Brain pericyte (primary cell): ENCODE measurements at regions not wholly inside any gene's neighbourhood (a gene's known extent, or its start where the extent isn't known, plus 50 kb on each side); places are given as distances from the start of the nearest gene placed in this dataset.

Experiments used
- DNase-seq: peaks from one replicate; pipeline ENCODE4 v3.0.0-alpha.2; 2012; ENCODE audit warnings: low read depth, low spot score

DNA sequence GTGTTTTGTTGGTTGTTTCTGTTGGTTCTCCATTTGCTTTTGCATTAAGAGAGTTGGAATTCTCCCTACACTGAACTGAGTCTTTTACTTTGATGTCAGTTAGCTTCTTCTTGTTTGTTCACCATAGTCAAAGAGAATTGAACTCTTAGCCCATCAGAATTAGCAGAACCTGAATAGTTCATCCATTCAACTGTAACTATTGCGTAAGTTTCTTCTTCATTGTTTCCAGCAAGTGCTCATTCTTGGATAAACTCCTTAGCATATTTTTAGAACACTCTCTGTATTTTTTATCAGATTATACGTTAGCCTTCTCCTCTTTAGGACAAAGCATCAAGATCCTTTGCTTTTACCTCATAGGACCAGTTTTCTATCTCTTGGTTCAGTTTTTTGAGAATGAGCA is 128.4 kb upstream of the RAB11FIP2 start:
- no peak for DNase-seq

DNA sequence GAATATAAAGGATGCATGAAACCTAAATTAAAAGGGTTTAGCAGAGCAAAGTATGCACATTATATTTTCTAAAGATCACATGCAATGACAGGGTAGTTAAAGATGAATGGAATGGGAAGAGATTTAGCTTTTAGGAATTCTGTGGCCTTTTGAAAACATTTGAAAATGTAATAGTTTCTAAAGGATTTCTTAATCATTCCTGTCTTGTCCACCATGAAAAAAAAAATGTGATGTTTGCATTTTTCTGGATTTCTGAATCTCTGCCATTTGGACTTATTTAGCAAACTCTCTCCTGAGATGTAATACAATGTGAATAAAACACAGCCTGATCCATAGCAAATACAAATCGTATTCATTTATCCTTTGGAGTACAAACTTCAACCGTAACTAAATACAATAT is 126.6 kb upstream of the RAB11FIP2 start:
- no peak for DNase-seq

DNA sequence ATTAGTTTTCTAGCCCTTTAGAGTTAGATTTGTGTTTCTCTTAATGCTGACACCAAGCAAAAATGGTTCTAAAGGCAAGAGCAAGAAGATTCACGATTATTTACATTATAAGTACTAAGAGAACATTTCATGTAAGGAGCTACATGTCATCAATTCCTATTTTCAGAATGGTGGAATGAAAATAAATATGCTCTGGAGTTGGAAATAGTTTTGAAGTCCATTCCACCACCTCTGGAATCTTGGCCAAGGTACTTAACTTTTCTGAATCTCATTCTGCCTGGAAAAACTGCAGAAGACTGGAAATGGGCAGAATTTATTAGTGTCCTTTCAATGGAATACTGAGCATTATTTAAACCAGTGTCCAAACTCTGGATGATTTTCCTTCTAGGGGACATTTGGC is 125.1 kb upstream of the RAB11FIP2 start:
- DNase-seq: no peak

DNA sequence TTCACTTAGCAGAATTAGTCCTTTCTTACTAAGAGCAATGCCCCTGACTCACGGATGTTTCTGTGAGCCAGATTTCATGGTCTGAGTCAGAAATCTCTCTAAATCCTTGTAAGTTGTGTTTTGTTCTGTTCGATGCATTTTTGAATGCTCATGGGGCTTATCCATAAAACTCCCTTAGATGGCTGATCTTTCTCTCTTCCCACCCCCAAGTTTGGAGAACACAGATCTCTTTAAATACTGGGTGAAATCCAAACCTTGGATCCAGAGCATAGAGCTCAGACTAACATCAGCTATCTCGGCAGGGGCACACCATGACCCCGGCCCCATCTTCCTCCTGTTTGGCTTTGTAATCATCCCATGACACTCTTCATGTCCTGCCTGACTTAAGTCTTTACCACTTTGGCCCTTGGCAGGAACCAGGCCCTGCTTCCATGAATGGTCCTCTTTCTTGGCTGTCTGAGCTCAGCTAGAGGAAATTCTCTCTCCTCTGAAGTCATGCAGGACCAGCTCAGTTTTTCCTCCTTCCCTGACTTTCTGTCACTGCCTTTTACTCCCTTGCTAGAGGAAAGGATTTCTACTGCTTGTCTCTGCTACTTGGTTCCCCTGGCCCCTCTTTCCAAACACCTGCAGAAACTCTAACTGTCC is 120.4 kb upstream of the RAB11FIP2 start:
- DNase-seq: no peak

DNA sequence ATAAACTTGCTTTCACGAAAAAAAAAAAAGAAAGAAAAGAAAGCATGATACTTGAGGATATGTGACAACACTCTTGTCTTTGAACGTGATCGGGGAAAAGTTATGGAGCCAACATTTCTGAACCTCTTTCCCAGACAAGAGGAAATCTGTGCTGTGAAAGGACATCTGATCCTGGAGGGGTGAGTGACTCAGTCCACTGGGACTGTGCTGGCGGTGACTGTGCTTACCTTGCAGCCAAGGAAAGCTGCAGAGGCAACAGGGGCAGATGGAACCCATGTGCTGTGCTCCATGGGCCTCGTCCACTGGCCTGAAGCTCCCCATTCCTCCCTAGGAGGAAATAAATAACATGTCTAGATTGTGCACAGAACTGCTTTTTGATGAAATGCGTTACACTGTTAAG is 116.5 kb upstream of the RAB11FIP2 start:
- no peak for DNase-seq

DNA sequence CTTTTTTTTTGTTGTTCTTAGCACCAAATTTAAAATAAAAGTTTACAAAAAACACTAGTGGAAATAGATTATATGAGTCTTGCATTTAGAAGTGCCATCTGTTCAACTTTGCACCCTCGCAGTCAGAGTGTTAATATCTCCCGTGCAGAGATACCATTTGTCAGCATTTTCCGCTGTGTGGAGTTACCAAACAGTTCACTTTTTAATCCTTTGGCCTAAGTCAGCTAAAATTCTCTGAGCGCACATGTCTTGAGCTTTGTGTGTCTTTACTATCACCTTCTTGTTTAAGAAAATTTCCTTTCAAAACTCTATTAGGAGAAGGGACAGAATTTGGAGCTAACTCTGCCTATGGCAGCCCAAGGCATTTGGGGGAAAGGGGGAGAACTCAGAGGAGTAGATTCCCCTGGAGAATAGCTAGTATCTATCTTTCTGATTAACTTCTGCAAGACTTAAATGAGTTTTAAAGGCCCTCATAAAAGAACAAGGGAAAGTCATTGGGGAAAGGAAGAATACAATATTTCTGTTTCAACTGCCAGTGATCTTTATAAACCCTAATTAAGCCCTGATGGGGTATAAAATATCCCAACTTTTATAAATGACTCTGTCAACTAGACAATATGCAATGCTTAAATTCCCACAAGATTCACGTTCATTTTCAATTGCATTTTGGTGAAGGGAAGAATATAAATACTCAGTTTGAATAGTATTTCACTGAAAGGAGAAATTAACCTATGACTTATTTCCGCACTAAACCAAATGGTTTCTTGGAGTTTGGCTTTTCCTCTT is 114.9 kb upstream of the RAB11FIP2 start:
- DNase-seq: no peak

DNA sequence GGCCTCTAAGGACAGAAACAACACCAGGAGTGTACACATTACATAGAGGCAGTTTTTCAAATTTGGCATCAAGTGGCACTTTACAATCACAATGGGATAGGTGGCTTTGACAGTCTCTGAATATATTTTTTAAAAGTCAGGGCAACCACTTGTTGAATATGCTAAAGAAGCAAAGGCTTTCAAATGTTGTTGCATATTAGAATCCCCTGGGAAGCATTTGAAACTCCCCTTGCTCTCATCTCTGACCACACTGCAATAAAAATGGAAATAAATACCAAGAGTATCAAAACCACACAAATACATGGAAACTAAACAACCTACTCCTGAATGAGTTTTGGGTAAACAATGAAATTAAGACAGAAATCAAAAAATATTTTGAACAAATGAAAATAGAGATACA is 106.5 kb upstream of the RAB11FIP2 start:
- no peak for DNase-seq

DNA sequence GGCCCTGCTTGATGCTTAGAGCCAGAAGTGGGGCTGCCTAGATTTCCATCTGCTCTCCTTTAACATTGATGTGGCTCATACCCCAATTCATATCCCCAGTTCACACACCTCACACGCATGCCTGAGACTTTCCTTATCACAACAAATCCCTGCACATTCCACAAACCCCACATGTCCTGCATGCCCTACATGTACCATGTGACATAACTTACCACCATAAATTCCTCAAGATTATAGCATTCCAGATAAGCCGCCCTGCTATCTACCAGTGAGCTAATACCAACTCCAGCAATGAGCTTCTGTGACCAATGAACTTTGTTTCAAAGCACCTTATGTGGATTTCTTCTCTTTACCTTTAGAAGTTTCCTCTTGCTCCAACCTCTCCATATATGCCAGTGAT is 104.7 kb upstream of the RAB11FIP2 start:
- no peak for DNase-seq

DNA sequence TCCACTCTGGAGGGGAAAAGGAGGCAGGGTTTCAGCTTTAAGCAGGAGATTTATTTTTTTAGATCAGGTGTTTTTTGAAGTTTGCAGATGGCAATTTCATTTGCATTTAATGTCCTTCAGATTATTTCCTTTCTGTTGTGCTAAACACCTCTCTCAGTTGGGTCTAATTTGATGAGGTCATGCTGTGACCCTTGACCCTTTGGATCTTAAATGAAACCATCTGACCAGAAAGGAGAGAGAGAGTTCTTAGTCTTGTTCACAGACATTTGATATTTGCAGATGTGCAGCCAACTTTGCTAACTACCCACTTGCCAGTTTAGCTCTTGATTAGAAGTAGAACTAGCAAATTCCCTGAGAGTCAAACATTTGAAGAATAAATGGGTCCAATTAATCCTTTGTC is 101.5 kb upstream of the RAB11FIP2 start:
- no peak for DNase-seq

DNA sequence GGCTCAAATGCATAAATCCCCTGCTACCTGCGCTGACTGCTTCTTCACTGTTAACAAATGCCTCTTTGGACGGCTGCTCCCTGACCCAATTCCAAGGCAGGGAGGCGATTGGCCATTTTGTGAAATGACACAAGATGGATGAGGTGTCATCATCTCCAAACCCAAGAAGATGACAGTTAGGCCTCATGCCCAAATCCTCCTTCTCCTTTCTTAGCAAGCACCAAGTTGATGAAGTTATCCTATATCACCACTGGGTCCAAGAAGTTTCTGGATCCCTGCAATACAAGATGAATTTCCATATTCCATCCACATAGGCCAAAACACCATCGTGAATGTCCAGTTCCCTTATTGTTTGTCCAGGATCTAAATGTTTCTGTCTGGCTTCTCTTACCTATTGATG is 98.5 kb upstream of the RAB11FIP2 start:
- DNase-seq: no peak

DNA sequence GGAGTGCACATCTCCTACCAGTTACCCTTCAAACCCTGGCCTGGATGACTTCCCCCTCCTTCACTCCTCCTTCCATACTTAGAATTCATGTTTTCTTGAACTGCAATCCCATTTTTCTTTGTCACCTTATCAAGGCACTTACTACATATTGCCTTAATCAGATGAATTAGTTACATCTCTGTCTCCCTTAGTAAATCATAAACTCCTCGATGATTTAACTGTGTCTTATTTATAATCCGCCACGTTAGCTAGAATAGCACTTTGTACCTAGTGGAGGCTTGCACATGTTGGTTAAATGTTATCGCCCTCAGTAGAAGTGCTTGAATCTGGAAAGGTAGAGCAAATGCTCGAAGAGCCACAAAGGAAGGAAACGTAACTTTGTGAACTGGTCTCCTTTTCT is 94.7 kb upstream of the RAB11FIP2 start:
- no peak for DNase-seq

DNA sequence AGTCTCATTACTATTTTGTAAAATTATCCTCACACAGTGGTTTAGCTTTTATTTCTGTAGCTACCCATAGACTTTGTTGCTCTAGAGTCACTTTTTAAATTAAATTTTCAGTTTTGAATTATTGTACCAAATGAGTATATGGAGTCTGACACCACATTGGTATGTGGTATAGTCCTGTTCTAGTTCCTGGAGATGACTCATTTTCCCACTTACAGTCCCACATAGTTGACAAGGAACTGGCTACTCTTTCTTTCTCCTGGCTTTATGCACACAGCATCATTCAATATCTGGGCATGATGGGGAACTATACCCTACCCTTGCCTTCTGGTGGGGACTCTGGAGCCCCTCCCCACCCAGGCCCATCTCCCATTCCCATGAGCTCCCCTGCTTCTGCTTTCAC is 92.6 kb upstream of the RAB11FIP2 start:
- DNase-seq: no peak

DNA sequence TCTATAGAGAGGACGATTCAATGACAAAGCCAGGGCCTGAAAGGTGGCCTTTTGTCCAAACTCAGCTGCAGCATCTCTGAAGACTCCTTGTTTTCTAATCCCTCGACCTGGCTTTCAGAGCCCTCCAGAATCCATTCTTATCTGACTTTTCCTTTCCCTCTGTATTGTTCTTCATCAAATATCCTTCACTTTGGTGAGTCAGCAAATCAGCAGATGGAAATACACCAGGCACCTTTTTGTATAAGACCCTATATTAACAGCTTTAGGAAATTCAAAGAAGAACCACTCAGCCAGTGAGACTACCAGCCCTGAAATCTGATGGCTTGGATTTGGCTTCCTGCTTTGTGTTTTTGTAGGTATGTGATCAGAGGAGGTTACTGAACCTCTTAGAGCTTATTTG is 81.9 kb upstream of the RAB11FIP2 start:
- no peak for DNase-seq

DNA sequence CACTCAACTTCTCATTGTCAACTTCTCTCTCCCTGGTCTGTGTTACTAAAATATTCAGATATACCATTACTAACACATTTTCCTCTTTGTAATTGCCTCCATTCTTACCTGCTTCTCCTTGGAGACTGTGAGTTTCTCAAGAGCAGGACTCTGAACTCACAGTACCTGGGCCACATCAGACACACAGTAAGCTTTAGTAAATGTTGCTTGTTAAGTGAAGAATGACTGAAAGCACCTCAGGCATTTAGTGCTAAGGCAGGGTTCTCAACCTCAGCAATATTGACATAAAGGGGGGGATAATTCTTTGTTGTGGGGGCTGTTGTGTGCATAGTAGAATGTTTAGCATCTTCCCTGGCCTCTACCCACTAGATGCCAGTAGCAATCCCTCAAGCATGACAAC is 72.0 kb upstream of the RAB11FIP2 start:
- DNase-seq: no peak

DNA sequence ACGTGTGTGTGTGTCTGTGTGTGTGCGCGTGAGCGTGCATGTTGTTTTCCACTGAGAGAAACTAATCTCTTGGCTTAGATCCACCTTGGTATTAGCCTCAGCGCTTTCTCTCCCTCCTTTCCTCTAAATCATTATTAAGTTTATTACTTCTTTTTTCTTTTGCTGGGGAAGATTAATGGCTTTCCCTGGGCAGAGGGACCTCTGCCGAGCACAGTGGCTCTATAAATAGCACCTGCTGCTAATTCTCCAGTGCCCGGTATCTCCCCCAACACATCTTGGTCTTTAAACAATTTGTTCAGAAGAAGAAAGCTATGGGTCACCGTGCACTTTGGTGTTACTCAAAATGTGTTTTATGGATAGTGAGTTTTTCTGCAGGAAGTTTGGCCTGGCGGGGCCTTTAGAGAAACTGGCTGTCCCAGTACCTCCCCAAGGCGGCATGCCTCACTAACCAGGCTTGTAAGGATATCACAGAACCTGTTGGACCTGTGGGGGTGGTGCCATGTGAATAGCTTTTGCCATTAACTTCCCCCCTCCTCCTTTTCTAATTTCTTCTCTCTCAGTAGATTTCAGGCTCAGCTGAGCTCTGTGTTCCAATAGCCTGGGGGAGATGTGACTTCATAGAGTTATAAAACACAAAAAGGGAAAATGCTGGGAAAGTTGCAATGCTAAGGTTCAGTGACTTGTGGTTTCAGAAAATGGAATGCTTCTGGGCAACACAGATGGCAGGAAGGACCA is 70.1 kb upstream of the RAB11FIP2 start:
- no peak for DNase-seq

DNA sequence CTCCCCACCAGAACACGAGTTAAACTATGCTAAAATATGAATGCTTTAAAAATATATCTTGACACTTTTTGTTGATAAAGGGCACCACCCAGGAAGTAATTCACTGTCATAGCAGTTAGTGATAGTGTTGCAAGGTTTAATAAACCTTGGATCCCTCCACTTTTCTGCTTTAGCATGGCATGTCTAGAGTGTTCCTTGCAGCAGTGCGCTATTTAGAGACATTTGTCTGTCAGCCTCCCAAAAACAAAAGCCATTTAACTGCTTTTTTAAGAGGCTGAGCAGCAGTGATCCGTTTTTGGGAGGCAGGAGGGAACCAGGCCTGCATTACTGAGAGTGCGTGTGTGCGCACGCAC is 69.6 kb upstream of the RAB11FIP2 start:
- no peak for DNase-seq

DNA sequence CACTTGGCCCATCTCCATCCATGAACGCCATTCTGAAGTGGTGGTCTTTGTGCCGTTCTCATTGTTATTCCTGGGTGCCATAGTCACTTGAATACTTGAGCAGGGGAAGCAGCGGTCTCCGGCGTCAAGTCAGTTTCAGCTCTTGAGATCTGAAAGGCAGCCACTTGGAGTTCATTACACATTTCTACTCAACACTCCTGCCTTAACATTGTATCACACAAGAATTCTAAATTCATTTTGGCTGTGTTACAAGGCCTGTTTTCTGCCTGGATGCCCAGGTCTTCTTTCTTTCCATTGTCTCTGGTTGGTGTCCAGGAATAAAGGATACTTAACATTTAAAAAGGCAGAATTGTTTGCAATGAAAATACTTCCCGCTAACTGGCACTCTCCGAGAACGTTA is 69.0 kb upstream of the RAB11FIP2 start:
- no peak for DNase-seq

DNA sequence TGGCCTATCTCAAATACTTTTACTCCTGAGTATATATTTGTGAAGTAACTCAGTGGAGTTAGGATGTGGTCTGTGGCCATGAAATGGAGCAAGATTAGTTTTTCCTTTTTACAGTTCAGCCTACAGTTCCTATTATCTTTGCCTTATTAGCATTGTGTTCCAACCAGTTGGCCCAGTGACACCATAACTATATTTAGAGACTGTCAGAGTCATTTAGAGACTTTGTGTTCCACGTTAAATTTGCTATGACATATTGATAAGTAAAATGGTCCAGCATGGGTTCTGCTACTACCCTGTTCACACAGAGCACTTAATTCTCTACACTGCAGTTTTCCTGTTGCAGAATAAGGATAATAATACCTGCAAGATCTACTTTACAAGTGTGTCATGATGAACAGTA is 68.3 kb upstream of the RAB11FIP2 start:
- no peak for DNase-seq

DNA sequence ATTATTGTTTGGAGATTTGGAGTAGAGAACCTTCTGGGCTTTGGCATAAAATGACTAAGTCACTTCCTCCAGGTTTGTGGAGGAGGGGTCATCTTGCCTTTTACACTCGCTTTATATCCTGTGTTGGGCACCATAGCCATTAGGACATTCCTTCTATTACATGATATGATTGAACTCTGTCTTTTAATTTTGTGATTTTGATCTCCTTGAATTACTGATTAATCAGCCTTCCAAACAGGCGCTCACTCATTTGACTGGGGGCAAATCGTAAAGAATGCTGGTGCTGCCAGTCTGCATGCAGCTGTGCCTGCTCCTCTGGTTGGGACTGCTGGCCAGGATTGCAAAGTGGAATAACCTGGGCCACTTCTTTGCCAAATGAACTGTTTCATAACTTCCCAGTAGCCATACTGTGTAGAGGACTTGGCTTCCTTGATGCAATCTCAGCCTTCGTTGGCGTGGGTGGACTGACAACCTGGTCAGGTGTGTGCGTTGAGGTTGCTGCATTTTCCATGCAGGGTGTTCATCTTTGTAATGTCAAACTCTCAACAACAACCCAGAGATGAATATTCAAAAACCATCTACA is 65.9 kb upstream of the RAB11FIP2 start:
- no peak for DNase-seq

DNA sequence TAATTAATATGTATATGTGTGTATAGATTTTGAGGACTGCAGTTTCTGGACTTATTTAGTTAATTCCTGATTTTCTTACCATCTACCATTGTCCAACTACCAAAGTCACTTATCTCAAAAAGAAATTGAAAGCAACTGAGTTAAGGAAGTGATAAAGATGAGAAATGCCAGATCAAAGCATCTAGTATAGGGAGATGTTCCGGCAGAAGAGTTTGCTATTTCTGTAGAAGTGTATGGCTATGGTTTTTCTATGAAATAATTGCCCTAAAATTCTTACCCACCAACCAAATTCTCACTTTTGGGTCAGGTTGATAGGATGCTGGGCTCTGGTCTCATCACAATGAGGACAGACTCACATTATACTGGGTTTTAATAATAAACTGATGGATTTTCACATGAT is 64.0 kb upstream of the RAB11FIP2 start:
- DNase-seq: no peak

DNA sequence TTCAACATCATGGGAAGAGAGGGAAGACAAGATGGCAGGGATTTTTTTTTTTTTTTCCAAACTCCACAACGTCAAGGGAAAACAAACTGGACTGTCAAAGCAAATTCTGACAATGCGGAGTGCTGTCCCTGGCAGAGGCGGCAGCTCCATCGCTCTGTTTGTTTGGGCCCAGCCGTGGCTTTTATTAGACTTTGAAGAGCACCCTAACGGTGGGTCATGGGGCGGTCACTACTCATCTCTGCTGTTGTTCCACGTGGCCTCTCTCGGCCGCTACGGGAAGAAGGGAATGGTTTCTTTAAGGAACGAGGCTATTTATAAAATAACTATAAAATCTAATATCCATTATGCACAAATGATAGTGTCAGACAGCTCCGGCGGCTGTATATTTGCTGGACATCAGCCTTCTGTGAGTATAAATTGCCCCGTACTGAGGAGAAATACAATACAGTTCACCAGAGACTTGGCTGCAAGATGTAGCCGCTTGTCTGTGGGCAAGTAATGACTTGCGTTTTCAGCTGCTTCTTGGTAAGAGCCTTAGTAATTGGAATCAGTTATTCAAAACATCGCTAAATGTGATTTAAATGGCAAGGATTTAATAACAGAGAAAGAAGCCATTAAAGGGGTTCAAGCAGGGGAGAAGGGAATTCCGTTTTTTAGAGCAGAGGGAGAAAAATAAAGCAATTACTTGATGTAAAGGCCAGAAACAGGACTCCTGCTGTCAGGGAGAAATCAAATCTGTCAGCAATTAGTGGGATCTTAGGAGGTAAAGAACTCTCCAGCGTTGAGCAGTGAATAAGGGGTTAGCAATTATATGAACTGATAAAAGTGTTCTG is 61.7 kb upstream of the RAB11FIP2 start:
- DNase-seq: no peak

DNA sequence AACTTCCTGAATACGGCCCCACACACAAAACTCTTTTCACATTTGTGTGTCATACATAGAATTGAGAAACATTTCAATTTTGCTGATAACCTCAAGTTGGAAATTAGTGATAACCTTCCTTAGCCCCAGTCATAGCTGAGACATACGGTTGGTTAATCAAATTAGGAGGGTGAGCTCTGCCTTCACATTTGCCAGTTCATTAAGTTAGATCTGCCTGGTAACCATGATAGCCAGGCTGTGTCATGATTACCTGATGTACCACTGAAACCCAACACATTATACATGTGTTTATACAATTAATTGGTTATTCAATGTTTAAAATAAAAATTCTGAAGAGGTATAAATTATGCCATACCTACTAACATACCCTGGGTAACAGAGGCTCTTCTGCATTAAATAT is 60.8 kb upstream of the RAB11FIP2 start:
- no peak for DNase-seq
